Prostate gland (tissue), 2 donors: ENCODE measurements at regions not wholly inside any gene's neighbourhood (a gene's known extent, or its start where the extent isn't known, plus 50 kb on each side); places are given as distances from the start of the nearest gene placed in this dataset.

Source experiments
- POLR2A ChIP-seq: fragments of 450-650 bp; IDR thresholded peaks from one replicate; pipeline ENCODE4 v1.6.1; 2016; ENCODE audit warnings: antibody characterized with exemption, mild to moderate bottlenecking
- TF ChIP-seq, protein P1 (sequence below), 4 experiments: fragments of 200-600 bp in 2 of 4; fragments of 450-650 bp in 2 of 4; sonication (generic) in 2 of 4; IDR thresholded peaks; 1 replicate in 3 of 4; 2 replicates in 1 of 4; pipeline ENCODE4 v1.5.1; 2016 to 2019; ENCODE audit warnings: antibody characterized with exemption in 4 of 4, mild to moderate bottlenecking in 2 of 4, moderate library complexity in 2 of 4

DNA sequence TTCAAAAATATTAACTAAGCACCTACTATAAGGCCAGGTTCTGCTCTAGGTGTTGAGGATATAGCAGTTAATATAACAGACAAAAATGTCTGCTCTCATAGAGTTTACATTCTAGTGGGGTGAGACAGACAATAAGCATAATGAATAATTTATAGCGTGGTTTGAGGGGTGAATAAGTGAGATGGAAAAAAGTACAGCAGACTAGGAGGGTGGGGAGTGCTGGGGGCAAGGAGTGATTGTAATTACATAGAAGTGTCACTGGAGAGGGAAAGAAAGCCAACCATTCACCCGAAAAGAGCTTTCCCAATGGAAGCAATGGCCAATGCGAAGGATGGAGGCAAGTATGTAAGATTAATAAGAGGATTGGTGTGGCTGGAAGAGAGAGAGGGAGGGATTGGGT lies 552.9 kb upstream of the KCNMB2 start:
- no peak for TF ChIP-seq POLR2A
- TF ChIP-seq, protein P1, sequence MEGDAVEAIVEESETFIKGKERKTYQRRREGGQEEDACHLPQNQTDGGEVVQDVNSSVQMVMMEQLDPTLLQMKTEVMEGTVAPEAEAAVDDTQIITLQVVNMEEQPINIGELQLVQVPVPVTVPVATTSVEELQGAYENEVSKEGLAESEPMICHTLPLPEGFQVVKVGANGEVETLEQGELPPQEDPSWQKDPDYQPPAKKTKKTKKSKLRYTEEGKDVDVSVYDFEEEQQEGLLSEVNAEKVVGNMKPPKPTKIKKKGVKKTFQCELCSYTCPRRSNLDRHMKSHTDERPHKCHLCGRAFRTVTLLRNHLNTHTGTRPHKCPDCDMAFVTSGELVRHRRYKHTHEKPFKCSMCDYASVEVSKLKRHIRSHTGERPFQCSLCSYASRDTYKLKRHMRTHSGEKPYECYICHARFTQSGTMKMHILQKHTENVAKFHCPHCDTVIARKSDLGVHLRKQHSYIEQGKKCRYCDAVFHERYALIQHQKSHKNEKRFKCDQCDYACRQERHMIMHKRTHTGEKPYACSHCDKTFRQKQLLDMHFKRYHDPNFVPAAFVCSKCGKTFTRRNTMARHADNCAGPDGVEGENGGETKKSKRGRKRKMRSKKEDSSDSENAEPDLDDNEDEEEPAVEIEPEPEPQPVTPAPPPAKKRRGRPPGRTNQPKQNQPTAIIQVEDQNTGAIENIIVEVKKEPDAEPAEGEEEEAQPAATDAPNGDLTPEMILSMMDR (IDR thresholded peaks at IDR 0.05), result no peak
